Memory B cell (primary cell): ENCODE measurements at regions not wholly inside any gene's neighbourhood (a gene's known extent, or its start where the extent isn't known, plus 50 kb on each side); places are given as distances from the start of the nearest gene placed in this dataset.

ENCODE experiments used
- ATAC-seq: fragments of 150-1000 bp; cut with Tn5 transposase; 2 replicates; pipeline ENCODE4 v1.10.0; 2021; ENCODE audit warnings: low read depth, mild to moderate bottlenecking, moderate library complexity
- DNase-seq, 2 donors: peaks; one replicate each; pipeline ENCODE4 v3.0.0; 2022; ENCODE audit warnings: low spot score in 2 of 2
- H3K27ac Mint-ChIP-seq: one replicate; pipeline ENCODE4 v1.8.0; 2022; ENCODE audit warnings: mild to moderate bottlenecking, moderate library complexity, mixed read lengths
- H3K27me3 Mint-ChIP-seq: one replicate; pipeline ENCODE4 v1.8.0; 2022; ENCODE audit warnings: mixed read lengths
- H3K36me3 Mint-ChIP-seq: one replicate; pipeline ENCODE4 v1.8.0; 2022; ENCODE audit warnings: mild to moderate bottlenecking, mixed read lengths
- H3K4me1 Mint-ChIP-seq: one replicate; pipeline ENCODE4 v1.8.0; 2022; ENCODE audit warnings: mixed read lengths
- H3K4me3 Mint-ChIP-seq: one replicate; pipeline ENCODE4 v1.8.0; 2022; ENCODE audit warnings: mild to moderate bottlenecking, moderate library complexity, mixed read lengths
- H3K9me3 Mint-ChIP-seq: one replicate; pipeline ENCODE4 v1.8.0; 2022; ENCODE audit warnings: mixed read lengths

DNA sequence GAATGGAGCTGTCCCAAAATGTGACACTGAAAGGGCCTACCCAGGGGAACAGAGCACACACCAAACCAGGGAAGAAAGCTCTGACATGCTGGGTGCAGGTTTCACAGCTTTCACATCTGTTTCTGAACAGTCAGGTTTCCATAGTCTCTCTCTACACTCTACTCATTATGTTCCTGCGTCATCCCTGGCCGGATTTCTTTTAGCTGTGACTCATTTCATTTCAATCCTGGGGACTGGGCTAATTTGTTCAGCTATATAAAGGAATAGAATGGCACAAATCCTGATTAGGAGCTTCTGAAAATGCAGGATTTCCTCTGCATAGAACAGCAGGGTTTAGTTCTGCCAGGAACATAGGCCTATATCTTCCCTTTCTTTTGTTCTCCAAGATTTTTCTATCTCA is 649.8 kb downstream of the RPS29 start:
- H3K36me3 Mint-ChIP-seq: no peaks in the 10 kb centered on the region
- H3K4me1 Mint-ChIP-seq: peaks cover 16% of the 10 kb centered on the region
- no peaks in the 10 kb centered on the region for H3K9me3 Mint-ChIP-seq
- DNase-seq (no peak), ATAC-seq (no peak)
- H3K27ac Mint-ChIP-seq: no peak overlapping the region
- H3K4me3 Mint-ChIP-seq: no peak overlapping the region
- H3K27me3 Mint-ChIP-seq: no peaks in the 10 kb centered on the region

DNA sequence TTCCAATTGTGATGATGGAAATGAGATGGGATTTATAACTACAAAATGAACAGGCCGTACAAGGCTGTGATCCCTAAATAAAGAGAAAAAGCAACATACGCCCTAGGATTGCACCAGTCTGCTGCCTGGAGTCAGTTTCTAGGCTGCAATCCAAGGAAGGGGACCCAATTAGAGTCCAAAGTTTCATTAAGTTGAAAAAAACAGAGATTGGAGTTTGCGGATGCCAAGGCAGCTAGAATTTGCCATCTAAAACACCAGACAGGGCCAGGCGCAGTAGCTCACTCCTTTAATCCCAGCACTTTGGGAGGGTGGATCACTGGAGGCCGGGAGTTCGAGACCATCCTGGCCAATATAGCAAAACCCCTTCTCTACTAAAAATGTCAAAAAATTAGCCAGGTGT is 661.0 kb downstream of the RPS29 start:
- Mint-ChIP-seq H3K27me3 (peaks cover 5% of the 10 kb centered on the region), H3K9me3 (no peaks in the 10 kb centered on the region), H3K4me3 (no peak overlapping the region), H3K27ac (no peak overlapping the region), H3K36me3 (no peaks in the 10 kb centered on the region), H3K4me1 (peaks cover 3% of the 10 kb centered on the region)
- DNase-seq: no peak
- no peak for ATAC-seq

DNA sequence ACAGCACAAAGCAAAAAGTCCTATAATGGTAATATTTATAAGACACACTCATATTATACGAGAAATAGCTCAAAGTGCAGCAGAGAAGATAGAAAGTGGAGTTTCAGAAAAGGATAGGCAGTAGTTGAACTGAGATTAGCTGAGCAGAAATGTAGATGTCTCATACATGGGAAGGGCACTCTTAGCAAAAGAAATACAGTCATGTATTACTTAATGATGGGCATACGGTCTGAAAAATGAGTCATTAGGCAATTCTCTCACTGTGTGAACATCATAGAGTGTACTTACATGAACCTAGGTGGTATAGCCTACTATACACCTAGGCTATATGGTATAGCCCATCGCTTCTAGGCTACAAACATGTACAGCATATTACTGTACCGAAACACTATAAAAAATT is 671.3 kb downstream of the RPS29 start:
- no peaks in the 10 kb centered on the region for H3K9me3 Mint-ChIP-seq
- no peaks in the 10 kb centered on the region for H3K4me1 Mint-ChIP-seq
- H3K4me3 Mint-ChIP-seq: no peak overlapping the region
- H3K36me3 Mint-ChIP-seq: no peaks in the 10 kb centered on the region
- H3K27me3 Mint-ChIP-seq: peaks cover 3% of the 10 kb centered on the region
- no peak overlapping the region for H3K27ac Mint-ChIP-seq
- no peak for ATAC-seq
- no peak for DNase-seq

DNA sequence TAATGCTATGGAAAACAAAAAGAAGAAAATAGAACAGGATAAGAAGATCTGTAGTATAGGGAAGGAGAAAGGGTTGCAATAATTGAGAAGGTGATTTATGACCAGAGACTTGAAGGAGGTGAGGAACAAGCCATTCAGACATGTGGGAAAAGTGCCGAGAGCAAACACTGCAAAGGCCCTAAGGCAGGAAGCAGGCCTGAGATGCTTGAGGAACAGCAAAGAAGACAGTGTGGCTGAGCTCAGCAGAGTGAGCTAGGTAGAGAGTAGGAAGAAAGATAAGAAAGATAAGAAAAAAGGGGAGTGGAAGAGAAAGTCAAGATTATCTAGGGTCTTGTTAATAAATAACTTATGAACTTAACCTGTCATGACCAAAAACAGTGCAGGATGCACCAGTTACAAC is 671.8 kb downstream of the RPS29 start:
- DNase-seq: no peak
- no peak overlapping the region for H3K4me3 Mint-ChIP-seq
- no peaks in the 10 kb centered on the region for H3K9me3 Mint-ChIP-seq
- H3K4me1 Mint-ChIP-seq: no peaks in the 10 kb centered on the region
- no peaks in the 10 kb centered on the region for H3K36me3 Mint-ChIP-seq
- H3K27ac Mint-ChIP-seq: no peak overlapping the region
- H3K27me3 Mint-ChIP-seq: peaks cover 3% of the 10 kb centered on the region
- no peak for ATAC-seq

DNA sequence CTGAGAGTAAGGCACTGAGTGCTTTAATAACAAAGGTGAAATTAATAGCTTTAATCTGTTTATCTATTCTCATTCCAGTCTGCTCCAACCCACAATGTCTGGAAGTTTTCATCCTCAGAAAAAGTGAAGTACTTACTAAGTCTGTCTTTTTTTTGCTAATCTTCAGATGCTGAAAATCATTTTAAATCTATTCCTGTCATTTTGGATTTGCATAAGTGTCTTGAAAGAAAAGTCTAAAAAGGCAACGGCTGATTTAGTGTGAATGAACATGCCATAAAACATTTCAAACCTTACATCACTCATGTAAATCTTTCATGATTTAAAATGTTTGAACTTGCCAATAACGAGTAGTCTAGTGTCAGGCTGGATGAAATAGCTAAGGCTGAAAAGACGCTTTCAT is 685.6 kb downstream of the RPS29 start:
- no peak for DNase-seq
- Mint-ChIP-seq H3K36me3 (no peaks in the 10 kb centered on the region), H3K4me3 (no peak overlapping the region), H3K27me3 (peaks cover 2% of the 10 kb centered on the region), H3K4me1 (no peaks in the 10 kb centered on the region), H3K9me3 (no peaks in the 10 kb centered on the region), H3K27ac (no peak overlapping the region)
- no peak for ATAC-seq

DNA sequence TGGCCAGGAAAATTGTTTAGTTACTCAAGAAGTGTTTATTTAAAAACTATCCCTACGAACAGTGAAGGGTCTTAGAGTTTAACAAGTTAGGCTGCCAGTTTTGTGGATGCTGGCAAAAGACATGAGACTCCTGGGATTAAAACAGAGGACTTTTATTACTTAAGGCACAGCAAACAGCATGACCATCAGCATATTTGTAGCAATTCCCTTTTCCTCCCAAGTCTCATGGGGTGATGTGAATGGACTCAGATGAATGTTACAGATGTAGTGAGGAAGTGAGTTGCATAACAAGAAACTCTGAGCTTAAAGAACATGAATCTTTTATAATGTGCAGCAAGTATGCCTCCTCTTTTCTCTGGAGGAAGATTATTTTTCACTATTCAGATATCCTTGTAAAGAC is 695.8 kb downstream of the RPS29 start:
- DNase-seq (no peak), ATAC-seq (no peak)
- Mint-ChIP-seq H3K9me3 (no peaks in the 10 kb centered on the region), H3K36me3 (no peaks in the 10 kb centered on the region), H3K27me3 (no peaks in the 10 kb centered on the region), H3K4me3 (no peak overlapping the region), H3K27ac (no peak overlapping the region), H3K4me1 (peaks cover 15% of the 10 kb centered on the region)

DNA sequence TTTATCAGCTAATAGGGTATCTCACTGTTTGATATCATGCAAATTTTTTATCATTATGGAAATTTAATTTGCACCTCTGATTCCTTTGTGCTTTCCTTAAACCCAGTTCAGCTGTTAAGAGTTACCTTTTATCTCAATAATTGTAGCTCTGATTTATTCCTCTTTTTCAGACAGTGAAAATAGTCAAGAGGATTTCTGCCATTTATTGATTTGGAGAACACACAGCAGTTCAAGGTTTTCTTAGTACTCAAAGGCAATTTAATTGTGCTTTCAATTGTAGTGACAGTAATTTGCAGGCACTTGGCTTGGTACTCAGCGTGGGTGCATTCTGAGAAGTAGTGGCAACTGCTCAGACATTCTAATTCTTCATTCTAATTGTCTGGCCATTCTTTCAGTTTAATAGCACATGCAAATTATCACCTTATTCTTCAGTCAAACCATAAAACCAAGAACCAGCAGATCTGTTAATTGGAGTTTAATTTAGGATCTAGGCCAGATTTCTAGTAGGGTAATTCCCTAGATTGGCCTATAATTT is 709.3 kb downstream of the RPS29 start:
- no peaks in the 10 kb centered on the region for H3K36me3 Mint-ChIP-seq

DNA sequence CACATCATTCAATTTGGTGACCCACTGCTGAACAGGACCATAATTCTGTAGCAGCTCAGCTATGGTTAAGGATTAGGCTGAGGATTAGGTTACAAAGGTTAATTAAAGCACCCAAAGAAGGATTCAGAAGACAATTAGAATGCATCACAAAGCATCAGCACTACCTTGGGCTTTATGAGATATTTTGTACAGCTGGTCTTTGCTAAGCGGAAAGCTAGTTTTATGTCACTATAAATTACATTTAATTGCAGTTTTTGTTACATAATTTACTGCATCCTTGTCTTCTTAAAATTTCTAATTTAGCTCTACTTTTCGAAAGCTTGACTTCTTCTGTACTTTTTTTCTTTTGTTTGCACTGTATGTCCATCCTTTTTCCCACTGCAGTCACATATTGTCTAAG is 711.5 kb downstream of the RPS29 start:
- no peaks in the 10 kb centered on the region for H3K9me3 Mint-ChIP-seq
- DNase-seq (no peak), ATAC-seq (no peak)
- no peak overlapping the region for H3K27ac Mint-ChIP-seq
- H3K4me1 Mint-ChIP-seq: no peaks in the 10 kb centered on the region
- no peaks in the 10 kb centered on the region for H3K27me3 Mint-ChIP-seq
- no peak overlapping the region for H3K4me3 Mint-ChIP-seq
- no peaks in the 10 kb centered on the region for H3K36me3 Mint-ChIP-seq

More for the DNA sequence above, 709.3 kb downstream of the RPS29 start:
- DNase-seq (no peak), ATAC-seq (no peak)
- Mint-ChIP-seq H3K9me3 (peaks cover 4% of the 10 kb centered on the region), H3K4me3 (no peak overlapping the region), H3K27me3 (no peaks in the 10 kb centered on the region), H3K27ac (no peak overlapping the region), H3K4me1 (no peaks in the 10 kb centered on the region)

DNA sequence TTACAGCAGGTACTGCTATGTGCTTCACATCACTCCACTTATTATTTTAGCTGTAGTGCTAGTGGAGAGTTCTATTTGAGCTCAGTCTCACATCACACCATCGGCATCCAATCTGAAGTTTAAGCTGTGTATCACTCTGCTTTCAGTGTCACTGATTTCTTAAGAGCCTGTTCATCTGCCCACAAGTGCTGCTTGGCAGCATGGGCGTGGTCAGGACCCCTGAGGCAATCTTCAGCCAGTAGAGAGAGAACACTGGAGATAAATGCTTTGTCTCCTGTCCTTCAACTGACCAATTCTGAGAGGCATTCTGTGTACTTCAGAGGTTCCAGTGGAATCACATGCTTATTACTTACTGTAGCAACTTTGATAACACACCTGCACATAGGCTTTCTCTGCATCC is 728.8 kb downstream of the RPS29 start:
- H3K27me3 Mint-ChIP-seq: peaks cover 1% of the 10 kb centered on the region
- H3K36me3 Mint-ChIP-seq: no peaks in the 10 kb centered on the region
- ATAC-seq (no peak), DNase-seq (no peak)
- no peak overlapping the region for H3K27ac Mint-ChIP-seq
- no peak overlapping the region for H3K4me3 Mint-ChIP-seq
- no peaks in the 10 kb centered on the region for H3K4me1 Mint-ChIP-seq
- no peaks in the 10 kb centered on the region for H3K9me3 Mint-ChIP-seq

DNA sequence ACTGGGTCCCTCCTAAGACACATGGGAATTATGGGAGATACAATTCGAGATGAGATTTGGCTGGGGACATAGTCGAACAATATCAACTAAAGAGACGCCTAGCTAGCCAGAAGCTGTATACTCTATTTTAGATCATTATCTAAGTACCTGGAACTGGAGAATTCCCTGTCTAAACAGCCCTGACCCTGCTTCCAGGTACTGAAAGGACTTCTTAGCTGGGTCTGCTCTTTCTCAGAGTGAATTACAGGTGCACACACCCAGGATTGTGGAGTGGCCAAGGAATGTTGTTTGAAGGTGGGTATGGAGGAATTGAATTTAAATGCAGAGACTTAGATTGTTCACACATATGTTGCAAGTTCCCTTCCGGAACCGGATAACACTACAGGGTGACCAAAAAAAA is 733.0 kb downstream of the RPS29 start:
- no peak for ATAC-seq
- H3K27ac Mint-ChIP-seq: no peak overlapping the region
- no peak overlapping the region for H3K4me3 Mint-ChIP-seq
- H3K27me3 Mint-ChIP-seq: peaks cover 3% of the 10 kb centered on the region
- no peaks in the 10 kb centered on the region for H3K36me3 Mint-ChIP-seq
- DNase-seq: no peak
- H3K9me3 Mint-ChIP-seq: no peaks in the 10 kb centered on the region
- H3K4me1 Mint-ChIP-seq: no peaks in the 10 kb centered on the region

DNA sequence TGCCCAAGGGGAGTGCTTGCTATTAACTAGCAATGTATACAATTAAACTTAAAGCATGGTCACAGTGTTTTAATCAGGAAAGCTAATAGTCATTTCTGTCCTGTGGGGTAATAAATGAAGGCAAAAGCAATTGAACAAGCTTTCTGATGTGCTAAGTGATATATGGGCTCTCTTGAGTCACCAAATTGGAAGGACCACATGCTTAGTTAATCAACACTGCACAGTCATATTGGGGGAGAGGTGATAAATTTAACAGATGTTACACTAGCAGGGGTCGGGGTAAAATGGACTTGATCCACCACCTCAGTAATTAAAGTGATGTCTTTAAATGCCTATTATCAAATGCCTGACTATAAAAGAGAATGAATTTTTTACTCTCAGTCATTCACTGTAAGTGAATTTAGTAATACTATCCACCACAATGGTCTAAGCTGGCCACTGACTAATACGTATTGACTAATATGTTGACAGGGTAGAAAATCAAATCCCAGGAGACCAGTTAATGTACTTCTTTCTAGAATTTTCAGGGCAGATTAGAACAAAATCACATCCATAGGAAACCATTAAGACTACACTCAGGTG is 736.3 kb downstream of the RPS29 start:
- H3K9me3 Mint-ChIP-seq: no peaks in the 10 kb centered on the region
- peaks cover 1% of the 10 kb centered on the region for H3K27me3 Mint-ChIP-seq
- no peaks in the 10 kb centered on the region for H3K36me3 Mint-ChIP-seq
- ATAC-seq: no peak
- no peaks in the 10 kb centered on the region for H3K4me1 Mint-ChIP-seq
- DNase-seq: no peak
- H3K4me3 Mint-ChIP-seq: no peak overlapping the region
- H3K27ac Mint-ChIP-seq: no peak overlapping the region

DNA sequence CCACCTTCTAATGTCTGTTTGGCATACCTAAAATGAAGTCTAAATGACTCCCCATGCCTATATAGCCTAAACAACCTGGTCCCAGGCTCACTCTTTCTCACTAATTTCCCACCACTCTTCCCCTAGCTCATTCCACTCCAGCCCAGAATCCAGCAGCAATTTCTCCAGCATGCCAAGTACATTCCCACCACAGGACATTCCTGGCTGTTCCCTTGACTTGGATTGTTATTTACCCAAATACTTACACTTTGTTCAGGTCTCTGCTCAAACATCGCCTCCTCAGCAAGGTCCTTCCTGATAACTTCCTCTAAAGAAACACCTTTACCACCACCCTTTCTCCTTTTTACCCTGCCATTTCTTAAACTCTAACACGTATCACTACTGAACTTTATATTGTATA is 743.4 kb downstream of the RPS29 start:
- no peak for ATAC-seq
- no peak for DNase-seq
- no peaks in the 10 kb centered on the region for H3K36me3 Mint-ChIP-seq
- no peak overlapping the region for H3K27ac Mint-ChIP-seq
- no peak overlapping the region for H3K4me3 Mint-ChIP-seq
- no peaks in the 10 kb centered on the region for H3K27me3 Mint-ChIP-seq
- H3K9me3 Mint-ChIP-seq: no peaks in the 10 kb centered on the region
- no peaks in the 10 kb centered on the region for H3K4me1 Mint-ChIP-seq

DNA sequence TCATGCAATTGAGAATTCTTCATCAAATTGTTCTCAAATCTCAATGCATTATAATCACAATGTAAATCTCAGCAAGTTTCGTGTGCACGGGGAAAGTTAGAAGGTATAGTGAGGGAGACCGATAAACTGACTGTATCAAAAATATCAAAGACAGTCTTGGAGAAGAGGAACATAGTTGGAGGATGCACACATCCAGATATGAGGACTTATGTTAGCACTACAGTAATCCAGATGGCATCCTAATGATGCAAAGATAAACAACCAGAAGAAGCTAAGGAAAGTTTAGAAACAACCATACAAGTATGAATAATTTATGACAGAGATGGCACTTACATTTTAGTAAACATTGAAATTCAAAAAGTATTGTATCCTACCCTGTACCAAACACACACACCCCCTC is 760.1 kb downstream of the RPS29 start:
- DNase-seq: no peak

DNA sequence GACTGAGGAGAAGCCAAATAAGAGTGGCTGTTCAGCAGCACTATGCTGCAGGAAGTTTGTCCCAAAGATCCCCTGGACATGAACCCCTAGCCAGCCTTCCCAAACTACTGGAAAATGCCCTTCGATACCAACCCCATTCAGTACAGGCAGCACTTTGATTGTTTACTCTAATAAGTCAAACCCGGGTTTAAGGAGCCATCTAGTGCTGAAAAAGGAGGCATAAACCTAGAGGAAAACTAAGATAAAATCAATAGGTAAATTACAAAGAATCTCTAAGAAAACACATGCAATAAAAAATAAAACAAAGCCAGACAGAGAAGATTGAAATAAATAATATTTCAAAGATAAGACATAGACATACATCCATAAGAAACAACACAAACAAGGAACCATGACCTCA is 771.6 kb downstream of the RPS29 start:
- DNase-seq (no peak), ATAC-seq (no peak)
- Mint-ChIP-seq H3K27me3 (no peaks in the 10 kb centered on the region), H3K4me3 (no peak overlapping the region), H3K27ac (no peak overlapping the region), H3K9me3 (no peaks in the 10 kb centered on the region), H3K4me1 (no peaks in the 10 kb centered on the region), H3K36me3 (no peaks in the 10 kb centered on the region)

More for the DNA sequence above, 760.1 kb downstream of the RPS29 start:
- H3K9me3 Mint-ChIP-seq: no peaks in the 10 kb centered on the region
- no peaks in the 10 kb centered on the region for H3K27me3 Mint-ChIP-seq
- H3K36me3 Mint-ChIP-seq: no peaks in the 10 kb centered on the region
- ATAC-seq: no peak
- no peak overlapping the region for H3K4me3 Mint-ChIP-seq
- no peaks in the 10 kb centered on the region for H3K4me1 Mint-ChIP-seq
- no peak overlapping the region for H3K27ac Mint-ChIP-seq

DNA sequence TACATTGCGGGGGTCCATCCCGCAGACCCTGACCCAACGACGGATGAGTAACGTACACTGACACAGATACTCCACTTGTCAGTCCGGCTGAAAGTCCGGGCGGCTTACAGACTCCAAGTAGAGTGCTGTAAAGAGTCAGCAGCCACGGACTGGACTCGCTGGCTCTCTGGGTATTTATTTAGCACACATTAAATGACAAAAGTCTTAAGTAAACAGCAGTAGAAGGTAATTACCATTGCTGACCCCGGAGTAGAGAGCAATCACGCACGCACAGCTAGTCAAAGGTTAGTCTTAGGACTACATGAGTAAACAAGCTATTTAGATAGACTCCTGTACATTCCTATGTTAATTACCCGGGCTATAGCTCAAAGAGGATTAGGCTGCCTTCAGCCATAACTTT is 780.9 kb downstream of the RPS29 start:
- H3K36me3 Mint-ChIP-seq: no peaks in the 10 kb centered on the region
- peaks cover 3% of the 10 kb centered on the region for H3K9me3 Mint-ChIP-seq
- peaks cover 2% of the 10 kb centered on the region for H3K27me3 Mint-ChIP-seq
- no peaks in the 10 kb centered on the region for H3K4me1 Mint-ChIP-seq
- DNase-seq (no peak), ATAC-seq (no peak)
- H3K27ac Mint-ChIP-seq: no peak overlapping the region
- H3K4me3 Mint-ChIP-seq: no peak overlapping the region
